ENCODE measurements at regions not wholly inside any gene's neighbourhood (a gene's known extent, or its start where the extent isn't known, plus 50 kb on each side); places are given as distances from the start of the nearest gene placed in this dataset.

DNA sequence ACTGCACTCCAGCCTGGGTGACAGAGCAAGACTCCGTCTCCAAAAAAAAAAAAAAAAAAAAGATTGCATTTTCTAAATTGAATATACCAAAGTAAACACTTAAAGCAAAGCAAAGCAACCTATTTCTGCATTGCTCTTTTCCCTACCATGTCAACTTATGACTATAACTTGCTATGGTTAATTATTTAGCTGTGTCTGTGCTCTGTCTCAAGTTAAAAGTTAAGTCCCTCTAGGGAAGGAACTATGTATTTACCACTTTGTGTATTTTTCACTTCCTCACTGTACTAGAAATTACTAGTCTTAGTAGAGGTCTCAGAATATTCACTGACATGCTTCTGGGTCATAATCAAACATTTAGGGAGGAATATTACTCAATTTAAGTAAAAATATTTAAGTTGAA lies 711.7 kb upstream of the SOX9 start:
- no peak overlapping the region for H3K4me3 ChIP-seq (ENCODE audit: low read depth, low read length)
- DNase-seq (ENCODE audit: low read depth): no peak
- H3K36me3 ChIP-seq (ENCODE audit: control insufficient read depth, insufficient read depth, low read length): no peaks in the 10 kb centered on the region
- H3K27me3 ChIP-seq (ENCODE audit: control insufficient read depth, insufficient read depth, low read length): no peaks in the 10 kb centered on the region
- TF ChIP-seq, protein P1, sequence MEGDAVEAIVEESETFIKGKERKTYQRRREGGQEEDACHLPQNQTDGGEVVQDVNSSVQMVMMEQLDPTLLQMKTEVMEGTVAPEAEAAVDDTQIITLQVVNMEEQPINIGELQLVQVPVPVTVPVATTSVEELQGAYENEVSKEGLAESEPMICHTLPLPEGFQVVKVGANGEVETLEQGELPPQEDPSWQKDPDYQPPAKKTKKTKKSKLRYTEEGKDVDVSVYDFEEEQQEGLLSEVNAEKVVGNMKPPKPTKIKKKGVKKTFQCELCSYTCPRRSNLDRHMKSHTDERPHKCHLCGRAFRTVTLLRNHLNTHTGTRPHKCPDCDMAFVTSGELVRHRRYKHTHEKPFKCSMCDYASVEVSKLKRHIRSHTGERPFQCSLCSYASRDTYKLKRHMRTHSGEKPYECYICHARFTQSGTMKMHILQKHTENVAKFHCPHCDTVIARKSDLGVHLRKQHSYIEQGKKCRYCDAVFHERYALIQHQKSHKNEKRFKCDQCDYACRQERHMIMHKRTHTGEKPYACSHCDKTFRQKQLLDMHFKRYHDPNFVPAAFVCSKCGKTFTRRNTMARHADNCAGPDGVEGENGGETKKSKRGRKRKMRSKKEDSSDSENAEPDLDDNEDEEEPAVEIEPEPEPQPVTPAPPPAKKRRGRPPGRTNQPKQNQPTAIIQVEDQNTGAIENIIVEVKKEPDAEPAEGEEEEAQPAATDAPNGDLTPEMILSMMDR (IDR thresholded peaks at IDR 0.05; ENCODE audit: insufficient read depth, low read length, poor library complexity, severe bottlenecking): no peak

DNA sequence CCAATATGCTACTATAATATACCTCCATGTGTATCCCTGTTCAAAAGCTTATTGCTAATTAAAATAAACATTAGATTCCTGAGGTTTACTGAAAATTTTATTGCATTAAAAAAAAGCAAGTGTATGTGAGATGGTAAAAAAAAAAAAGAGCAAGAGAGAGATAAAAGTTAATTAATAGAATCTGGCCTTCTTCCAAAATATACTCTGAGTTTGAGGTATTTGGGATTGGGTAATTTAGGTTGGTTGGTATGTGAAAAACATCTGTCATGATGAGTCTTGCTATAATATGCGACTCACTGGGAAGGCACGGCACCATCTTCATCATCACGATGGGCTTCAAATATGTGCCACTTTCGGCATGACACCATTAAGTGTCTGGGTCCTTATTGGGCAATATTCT lies 711.1 kb upstream of the SOX9 start:
- Histone ChIP-seq H3K4me3 (ENCODE audit: low read depth, low read length) (no peak overlapping the region), H3K27me3 (ENCODE audit: control insufficient read depth, insufficient read depth, low read length) (no peaks in the 10 kb centered on the region), H3K36me3 (ENCODE audit: control insufficient read depth, insufficient read depth, low read length) (no peaks in the 10 kb centered on the region)
- TF ChIP-seq, protein P1 (IDR thresholded peaks at IDR 0.05; ENCODE audit: insufficient read depth, low read length, poor library complexity, severe bottlenecking): no peak
- peak; percentile 55 for DNase-seq (ENCODE audit: low read depth)

- DNase-seq (ENCODE audit: low read depth): peak; percentile 96
Observed at GRCh38 chr17:71412803-71413202, 708.0 kb upstream of the SOX9 start.

GRCh38 chr17:71413935-71414334 lies 706.9 kb upstream of the SOX9 start:
- no peak for DNase-seq (ENCODE audit: low read depth)
- no peaks in the 10 kb centered on the region for H3K36me3 ChIP-seq (ENCODE audit: control insufficient read depth, insufficient read depth, low read length)
- no peaks in the 10 kb centered on the region for H3K27me3 ChIP-seq (ENCODE audit: control insufficient read depth, insufficient read depth, low read length)
- TF ChIP-seq, protein P1 (IDR thresholded peaks at IDR 0.05; ENCODE audit: insufficient read depth, low read length, poor library complexity, severe bottlenecking): no peak
- no peak overlapping the region for H3K4me3 ChIP-seq (ENCODE audit: low read depth, low read length)

More at GRCh38 chr17:71412803-71413202, 708.0 kb upstream of the SOX9 start:
- no peaks in the 10 kb centered on the region for H3K27me3 ChIP-seq (ENCODE audit: control insufficient read depth, insufficient read depth, low read length)
- H3K4me3 ChIP-seq (ENCODE audit: low read depth, low read length): no peak overlapping the region
- no peaks in the 10 kb centered on the region for H3K36me3 ChIP-seq (ENCODE audit: control insufficient read depth, insufficient read depth, low read length)
- TF ChIP-seq, protein P1 (IDR thresholded peaks at IDR 0.05; ENCODE audit: insufficient read depth, low read length, poor library complexity, severe bottlenecking): no peak

GRCh38 chr17:71417142-71417541 lies 703.7 kb upstream of the SOX9 start:
- Histone ChIP-seq H3K36me3 (ENCODE audit: control insufficient read depth, insufficient read depth, low read length) (no peaks in the 10 kb centered on the region), H3K27me3 (ENCODE audit: control insufficient read depth, insufficient read depth, low read length) (no peaks in the 10 kb centered on the region), H3K4me3 (ENCODE audit: low read depth, low read length) (no peak overlapping the region)
- DNase-seq (ENCODE audit: low read depth): no peak
- TF ChIP-seq, protein P1 (IDR thresholded peaks at IDR 0.05; ENCODE audit: insufficient read depth, low read length, poor library complexity, severe bottlenecking): no peak

GRCh38 chr17:71422968-71423367 lies 697.9 kb upstream of the SOX9 start:
- DNase-seq (ENCODE audit: low read depth): no peak
- H3K4me3 ChIP-seq (ENCODE audit: low read depth, low read length): no peak overlapping the region
- TF ChIP-seq, protein P1 (IDR thresholded peaks at IDR 0.05; ENCODE audit: insufficient read depth, low read length, poor library complexity, severe bottlenecking): no peak
- no peaks in the 10 kb centered on the region for H3K36me3 ChIP-seq (ENCODE audit: control insufficient read depth, insufficient read depth, low read length)
- H3K27me3 ChIP-seq (ENCODE audit: control insufficient read depth, insufficient read depth, low read length): no peaks in the 10 kb centered on the region
